Dendritic cell treated with granulocyte-macrophage colony-stimulating factor and Interleukin-4, amounts not matched to agents 40 ng/mL and 50 ng/mL, for 4 days (primary cell): ENCODE measurements at regions not wholly inside any gene's neighbourhood (a gene's known extent, or its start where the extent isn't known, plus 50 kb on each side); places are given as distances from the start of the nearest gene placed in this dataset.
"Not testable (repeated sequence)": the region's sequence is repeated elsewhere in the genome, so short reads cannot be mapped to it uniquely, and the experiment has no call there.

Source experiments
- H3K27ac Mint-ChIP-seq: one replicate; pipeline ENCODE4 v1.8.0; 2022; ENCODE audit warnings: mild to moderate bottlenecking, mixed read lengths
- H3K27me3 Mint-ChIP-seq: one replicate; pipeline ENCODE4 v1.8.0; 2022; ENCODE audit warnings: mild to moderate bottlenecking, mixed read lengths
- H3K36me3 Mint-ChIP-seq: one replicate; pipeline ENCODE4 v1.8.0; 2022; ENCODE audit warnings: low read depth, mixed read lengths
- H3K4me1 Mint-ChIP-seq: one replicate; pipeline ENCODE4 v1.8.0; 2022; ENCODE audit warnings: low read depth, mixed read lengths
- H3K4me3 Mint-ChIP-seq: one replicate; pipeline ENCODE4 v1.8.0; 2022; ENCODE audit warnings: mild to moderate bottlenecking, moderate library complexity, mixed read lengths
- H3K9me3 Mint-ChIP-seq: one replicate; pipeline ENCODE4 v1.8.0; 2022; ENCODE audit warnings: mixed read lengths
- intact Hi-C: fragments of 100-400 bp; cut with micrococcal nuclease; formaldehyde crosslinking; loops from one replicate; pipeline ENCODE4 v1.15.0; 2022

DNA sequence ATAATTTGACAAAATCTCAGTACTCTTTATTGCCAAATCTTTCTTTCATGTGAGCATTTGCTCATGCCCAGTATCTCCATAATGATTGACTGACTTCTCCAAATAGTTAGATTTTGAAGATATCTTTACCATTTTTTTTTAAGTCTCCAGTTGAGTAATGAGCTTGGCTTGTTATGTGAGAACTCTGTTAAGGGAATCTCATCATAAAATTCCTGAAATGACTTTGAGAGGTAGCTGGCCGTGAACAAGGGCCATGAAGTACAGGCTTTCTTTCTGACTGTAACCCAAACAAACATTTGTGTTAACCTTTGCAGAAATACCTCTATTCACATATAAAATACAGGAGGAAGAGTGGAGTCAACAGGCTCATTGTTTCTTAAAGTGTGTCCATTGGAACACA, 449.7 kb downstream of the IRS2 start:
- Mint-ChIP-seq H3K36me3 (no peaks in the 10 kb centered on the region), H3K4me3 (no peak overlapping the region), H3K4me1 (no peaks in the 10 kb centered on the region), H3K27me3 (peaks cover 8% of the 10 kb centered on the region), H3K27ac (no peak overlapping the region), H3K9me3 (no peaks in the 10 kb centered on the region)
- intact Hi-C loops: no loop called here

DNA sequence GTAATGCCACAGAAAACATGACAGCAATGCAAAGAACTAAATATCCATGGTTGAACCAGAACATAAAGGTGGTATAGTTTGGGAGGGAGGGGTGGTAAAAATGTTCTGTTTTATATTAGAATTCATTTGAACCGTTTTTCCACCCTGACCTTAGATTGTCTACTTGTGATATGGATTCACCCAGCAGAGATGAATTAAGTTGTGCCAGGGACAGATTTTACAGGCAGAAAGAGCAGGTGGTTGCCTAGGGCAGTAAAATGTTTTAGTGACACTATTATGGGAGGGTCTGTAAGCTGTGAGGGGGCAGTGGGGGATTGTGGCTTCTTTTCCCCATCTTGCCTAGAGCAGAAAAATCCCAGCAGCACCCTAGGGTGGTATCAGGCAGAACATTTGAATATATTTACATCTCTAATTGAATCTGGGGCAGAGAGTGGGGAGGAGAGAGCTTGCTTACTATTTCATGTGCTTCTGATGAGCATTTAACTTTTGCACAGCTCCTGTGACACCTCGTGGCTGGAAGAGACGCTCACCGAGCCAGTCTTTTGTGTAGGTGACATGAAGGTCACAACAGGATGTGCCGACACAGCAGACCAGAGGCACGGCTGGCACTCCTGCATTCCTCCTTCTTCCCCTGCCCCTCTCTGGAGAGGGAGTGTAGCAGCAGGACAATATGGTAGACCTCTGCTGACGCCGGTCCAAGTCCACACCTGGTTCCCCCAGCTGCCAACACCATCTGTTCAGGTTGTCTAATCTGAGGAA, 452.3 kb downstream of the IRS2 start:
- H3K4me3 Mint-ChIP-seq: no peak overlapping the region
- peaks cover 6% of the 10 kb centered on the region for H3K27me3 Mint-ChIP-seq
- intact Hi-C loops: no loop called here

DNA sequence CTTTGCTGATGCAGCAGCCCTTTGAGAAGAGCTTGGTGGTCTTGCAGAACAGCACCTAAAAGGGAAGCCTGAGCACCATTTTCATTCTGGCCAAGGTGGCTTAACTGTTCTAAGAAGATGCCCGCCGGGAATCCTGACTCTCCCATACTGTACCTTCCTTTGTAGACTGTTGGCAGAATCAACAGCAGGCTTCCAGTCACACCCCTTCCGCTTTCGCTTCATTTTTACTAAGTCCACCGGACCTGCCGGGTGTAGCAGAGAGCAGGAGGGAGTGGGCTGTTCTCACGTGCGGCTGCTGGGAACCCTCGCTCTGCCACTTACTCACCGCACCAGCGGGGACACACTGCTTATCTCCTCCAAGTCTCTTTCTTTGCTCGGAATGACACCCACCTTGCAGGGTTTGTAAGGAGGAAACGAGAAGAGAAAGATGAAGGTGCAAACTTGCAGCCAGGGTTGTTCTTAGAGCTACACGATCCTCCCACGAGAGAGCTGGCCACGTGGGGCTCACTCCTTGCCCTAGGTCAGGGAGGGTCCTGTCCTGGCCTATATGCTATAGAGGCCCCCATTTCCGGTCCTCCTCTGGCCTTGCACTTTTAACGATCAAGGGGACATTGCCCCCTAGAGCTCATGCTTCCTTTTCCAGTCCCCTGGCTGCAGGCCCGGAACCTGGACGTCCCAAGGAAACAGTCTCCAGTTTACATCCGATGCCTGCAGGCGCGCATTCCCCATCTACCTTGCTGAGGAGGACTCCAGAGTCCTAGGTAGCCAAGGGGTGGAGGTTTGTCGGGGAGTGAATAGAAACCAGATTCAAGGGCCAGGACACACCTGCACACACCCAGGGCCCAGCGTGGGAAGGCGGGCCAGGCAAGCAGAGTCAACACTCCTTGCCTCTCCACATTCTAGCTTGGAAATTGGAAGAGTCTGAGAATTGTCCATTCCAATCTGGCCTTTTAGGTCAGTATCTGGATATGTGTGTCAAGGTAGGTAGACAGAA, 453.6 kb downstream of the IRS2 start:
- no peak overlapping the region for H3K4me3 Mint-ChIP-seq
- H3K36me3 Mint-ChIP-seq: no peaks in the 10 kb centered on the region
- H3K9me3 Mint-ChIP-seq: no peaks in the 10 kb centered on the region
- no peak overlapping the region for H3K27ac Mint-ChIP-seq
- peaks cover 4% of the 10 kb centered on the region for H3K27me3 Mint-ChIP-seq
- H3K4me1 Mint-ChIP-seq: no peaks in the 10 kb centered on the region
- intact Hi-C loops: no loop called here

More for the DNA sequence above, 452.3 kb downstream of the IRS2 start:
- H3K27ac Mint-ChIP-seq: no peak overlapping the region
- H3K4me1 Mint-ChIP-seq: no peaks in the 10 kb centered on the region
- no peaks in the 10 kb centered on the region for H3K9me3 Mint-ChIP-seq
- no peaks in the 10 kb centered on the region for H3K36me3 Mint-ChIP-seq

DNA sequence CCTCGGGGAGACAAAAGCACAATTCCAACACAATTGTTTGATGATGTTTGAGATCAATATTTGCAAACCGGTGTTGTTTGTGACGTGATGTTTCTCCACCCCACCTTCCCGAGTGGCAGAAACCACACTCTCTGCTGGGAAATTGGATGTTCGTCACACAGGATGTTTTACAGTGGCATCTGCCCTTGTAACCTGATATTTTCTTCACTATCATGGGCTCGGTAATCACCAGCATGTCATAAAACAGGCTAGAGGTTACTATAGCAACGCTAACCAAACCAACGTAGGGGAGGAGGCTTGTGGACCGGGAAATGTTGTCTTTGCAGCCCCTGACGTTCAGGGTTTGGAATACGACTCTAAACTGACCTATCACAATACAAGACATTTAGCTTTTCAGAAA, 454.5 kb downstream of the IRS2 start:
- H3K36me3 Mint-ChIP-seq: no peaks in the 10 kb centered on the region
- H3K27me3 Mint-ChIP-seq: peaks cover 4% of the 10 kb centered on the region
- intact Hi-C loops: no loop called here
- no peaks in the 10 kb centered on the region for H3K9me3 Mint-ChIP-seq
- no peak overlapping the region for H3K27ac Mint-ChIP-seq
- no peak overlapping the region for H3K4me3 Mint-ChIP-seq
- H3K4me1 Mint-ChIP-seq: no peaks in the 10 kb centered on the region

DNA sequence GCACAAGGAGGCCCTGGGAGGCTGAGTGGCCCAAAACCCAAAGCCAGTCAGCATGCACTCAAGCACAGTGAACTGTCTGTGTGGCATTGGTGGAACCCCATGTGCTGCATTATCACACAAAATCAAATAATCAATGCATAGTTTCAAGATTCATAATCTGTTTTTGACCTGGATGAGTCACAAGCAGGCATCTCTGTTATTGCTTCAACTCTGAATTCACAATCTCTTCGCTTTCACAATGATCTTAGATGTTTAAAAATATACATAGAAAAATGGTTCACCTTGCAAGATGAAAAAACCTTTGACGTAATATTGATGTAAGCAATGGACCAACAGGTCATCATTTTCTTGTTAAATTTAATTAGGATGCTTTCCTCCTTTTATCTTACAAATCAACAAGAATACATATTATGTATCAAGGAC, 455.4 kb downstream of the IRS2 start:
- Mint-ChIP-seq H3K9me3 (no peaks in the 10 kb centered on the region), H3K27ac (no peak overlapping the region), H3K4me3 (no peak overlapping the region), H3K4me1 (no peaks in the 10 kb centered on the region), H3K36me3 (no peaks in the 10 kb centered on the region), H3K27me3 (peaks cover 4% of the 10 kb centered on the region)
- intact Hi-C loops: no loop called here

DNA sequence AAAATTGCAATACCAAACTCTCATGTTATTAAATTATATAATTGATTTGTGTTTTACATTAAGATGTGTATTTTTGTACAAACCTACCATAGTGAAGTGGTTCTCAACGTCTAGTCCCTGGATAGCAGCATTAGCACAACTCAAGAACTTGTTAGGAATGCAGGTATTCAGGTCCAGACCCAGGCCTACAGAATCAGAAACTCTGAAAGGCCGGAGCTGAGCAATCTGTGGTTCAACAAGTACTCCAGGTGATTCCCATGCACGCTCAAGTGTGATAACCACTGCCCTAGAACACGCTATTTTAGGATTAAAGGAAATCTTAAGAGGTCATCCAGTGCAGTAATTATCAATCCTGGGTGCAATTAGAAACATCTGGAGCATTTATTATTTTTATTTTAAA, 456.3 kb downstream of the IRS2 start:
- Mint-ChIP-seq H3K4me3 (no peak overlapping the region), H3K27me3 (peaks cover 4% of the 10 kb centered on the region), H3K27ac (no peak overlapping the region), H3K9me3 (no peaks in the 10 kb centered on the region), H3K4me1 (no peaks in the 10 kb centered on the region), H3K36me3 (no peaks in the 10 kb centered on the region)
- intact Hi-C loops: no loop called here

DNA sequence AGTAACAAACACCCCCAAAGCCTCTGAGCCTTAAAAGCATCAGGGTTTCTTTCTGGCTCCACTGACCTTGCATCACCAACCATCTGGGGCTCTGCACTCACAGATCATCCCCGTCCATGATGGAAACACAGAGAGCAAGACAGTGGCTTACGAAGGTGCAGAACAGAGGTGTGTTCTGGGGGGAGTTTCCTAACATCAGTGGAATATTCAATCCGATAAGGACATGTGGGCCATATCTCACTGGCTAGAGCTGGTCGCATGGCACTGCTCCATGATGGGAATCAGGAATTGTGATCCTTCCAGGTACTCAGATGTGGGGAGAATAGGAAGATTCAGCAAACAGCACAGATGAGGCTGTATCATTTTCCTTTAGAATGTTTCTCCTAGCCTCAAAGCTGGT, 457.2 kb downstream of the IRS2 start:
- no peaks in the 10 kb centered on the region for H3K9me3 Mint-ChIP-seq
- intact Hi-C loops: no loop called here
- H3K27me3 Mint-ChIP-seq: peaks cover 4% of the 10 kb centered on the region
- H3K4me3 Mint-ChIP-seq: no peak overlapping the region
- H3K4me1 Mint-ChIP-seq: no peaks in the 10 kb centered on the region
- H3K36me3 Mint-ChIP-seq: no peaks in the 10 kb centered on the region
- no peak overlapping the region for H3K27ac Mint-ChIP-seq

DNA sequence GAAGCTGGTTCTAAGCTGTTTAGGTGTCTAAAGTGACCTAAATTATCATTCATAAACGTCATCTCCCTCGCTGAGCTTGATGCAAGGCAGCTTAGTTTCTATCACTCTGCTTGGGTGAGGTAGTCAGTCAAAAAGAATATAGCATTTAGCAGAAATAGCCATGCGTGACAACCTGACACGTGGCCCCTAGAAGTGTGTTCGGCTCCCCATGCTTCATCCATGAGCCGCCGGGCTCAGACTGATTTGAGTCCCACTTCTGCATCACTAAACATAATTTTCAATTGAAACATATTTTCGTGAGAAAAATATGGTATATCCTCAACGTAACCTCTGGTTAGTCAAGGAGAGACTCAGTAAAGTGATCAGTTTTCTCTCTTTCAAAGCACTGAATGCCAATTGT, 459.8 kb downstream of the IRS2 start:
- peaks cover 1% of the 10 kb centered on the region for H3K27me3 Mint-ChIP-seq
- no peaks in the 10 kb centered on the region for H3K36me3 Mint-ChIP-seq
- no peak overlapping the region for H3K27ac Mint-ChIP-seq
- no peaks in the 10 kb centered on the region for H3K9me3 Mint-ChIP-seq
- intact Hi-C loops: no loop called here
- H3K4me3 Mint-ChIP-seq: no peak overlapping the region
- H3K4me1 Mint-ChIP-seq: no peaks in the 10 kb centered on the region

DNA sequence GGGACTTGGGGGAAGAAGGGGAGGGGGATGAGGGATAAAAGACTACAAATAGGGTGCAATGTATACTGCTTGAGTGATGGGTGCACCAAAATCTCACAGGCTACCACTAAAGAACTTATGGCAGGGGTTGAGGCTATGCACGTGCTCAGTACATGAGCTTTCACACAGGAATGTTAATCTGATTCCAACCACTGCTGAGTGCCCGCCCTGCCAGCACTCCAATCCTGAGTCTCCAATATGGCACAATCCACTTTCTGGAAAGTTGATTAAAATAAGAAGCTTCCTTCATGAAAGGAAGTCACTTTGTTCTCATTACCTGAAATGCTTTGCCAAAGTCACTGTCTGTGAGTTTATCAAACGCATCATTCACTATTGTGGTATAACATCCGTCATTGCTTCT, 463.0 kb downstream of the IRS2 start:
- Mint-ChIP-seq H3K27ac (no peak overlapping the region), H3K4me3 (no peak overlapping the region), H3K36me3 (no peaks in the 10 kb centered on the region), H3K4me1 (no peaks in the 10 kb centered on the region), H3K27me3 (peaks cover 1% of the 10 kb centered on the region), H3K9me3 (peaks cover 20% of the 10 kb centered on the region)
- intact Hi-C loops: no loop called here

DNA sequence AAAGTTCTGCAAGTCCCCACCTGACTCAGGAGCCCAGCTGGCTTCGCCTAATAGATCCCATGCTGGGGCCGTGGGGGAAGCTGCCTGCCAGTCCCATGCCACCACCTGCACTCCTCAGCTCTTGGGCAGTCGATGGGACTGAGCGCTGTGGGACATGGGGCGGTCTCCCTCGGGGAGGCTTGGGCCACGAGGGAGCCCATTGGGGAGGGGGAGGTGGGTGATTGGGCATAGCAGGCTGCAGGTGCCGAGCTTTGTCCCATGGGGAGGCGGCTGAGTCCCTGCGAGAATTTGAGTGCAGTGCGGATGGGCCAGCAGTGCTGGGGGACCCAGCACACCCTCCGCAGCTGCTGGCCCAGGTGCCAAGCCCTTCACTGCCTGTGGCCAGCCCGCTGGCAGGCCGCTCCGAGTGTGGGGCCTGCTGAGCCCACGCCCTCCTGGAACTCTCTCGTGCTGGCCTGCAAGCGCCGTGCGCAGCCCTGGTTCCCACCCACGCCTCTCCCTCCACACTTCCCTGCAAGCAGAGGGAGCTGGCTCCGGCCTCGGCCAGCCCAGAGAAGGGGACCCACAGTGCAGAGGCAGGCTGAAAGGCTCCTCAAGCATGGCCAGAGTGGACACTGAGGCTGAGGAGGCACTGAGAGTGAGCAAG, 467.3 kb downstream of the IRS2 start:
- no peaks in the 10 kb centered on the region for H3K4me1 Mint-ChIP-seq
- no peak overlapping the region for H3K27ac Mint-ChIP-seq
- no peaks in the 10 kb centered on the region for H3K36me3 Mint-ChIP-seq
- peaks cover 25% of the 10 kb centered on the region for H3K9me3 Mint-ChIP-seq
- no peak overlapping the region for H3K4me3 Mint-ChIP-seq
- intact Hi-C loops: no loop called here
- H3K27me3 Mint-ChIP-seq: peaks cover 1% of the 10 kb centered on the region

DNA sequence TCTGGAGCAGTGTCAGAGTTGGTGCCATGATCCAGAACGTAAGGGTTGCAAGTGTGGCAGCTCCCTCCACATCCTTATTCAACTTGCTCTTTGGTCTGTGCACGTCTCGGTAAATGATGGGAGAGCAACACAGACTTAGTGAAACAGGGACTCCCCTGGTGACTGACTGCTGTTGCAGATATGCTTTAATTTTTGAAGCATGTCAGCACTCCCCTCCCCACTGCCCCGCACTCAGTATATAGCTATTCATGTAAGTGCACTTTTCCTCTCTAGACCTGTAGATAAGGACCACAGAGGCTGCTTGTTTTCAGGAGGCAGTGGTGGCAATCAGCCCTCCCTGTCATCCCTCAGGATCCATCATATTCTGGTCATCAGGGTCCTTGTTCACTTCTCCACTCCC, 470.9 kb downstream of the IRS2 start:
- intact Hi-C loops: no loop called here
- Mint-ChIP-seq H3K27ac (no peak overlapping the region), H3K4me1 (no peaks in the 10 kb centered on the region), H3K36me3 (no peaks in the 10 kb centered on the region), H3K4me3 (no peak overlapping the region), H3K27me3 (peaks cover 1% of the 10 kb centered on the region), H3K9me3 (peaks cover 25% of the 10 kb centered on the region)

DNA sequence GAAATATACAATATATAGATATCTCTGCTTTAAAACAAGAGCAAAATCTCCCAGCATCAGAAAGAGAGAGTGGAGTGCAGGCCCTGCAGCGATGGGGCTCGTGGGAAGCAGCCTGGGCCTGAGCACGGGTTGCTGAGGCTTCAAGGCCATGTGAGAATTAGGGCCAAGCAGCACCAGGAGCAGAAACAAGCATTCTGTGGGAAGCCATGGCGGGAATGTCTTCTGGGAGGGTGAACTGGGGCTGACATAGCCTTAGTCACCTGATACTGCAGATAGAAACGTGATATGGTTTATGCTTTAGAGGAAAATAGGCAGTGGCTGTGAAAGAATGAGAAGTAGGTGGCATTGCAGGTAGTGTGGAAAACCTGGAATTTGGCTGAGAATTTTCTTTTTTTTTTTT, 472.3 kb downstream of the IRS2 start:
- Mint-ChIP-seq H3K27ac (no peak overlapping the region), H3K4me1 (no peaks in the 10 kb centered on the region), H3K27me3 (peaks cover 1% of the 10 kb centered on the region), H3K4me3 (no peak overlapping the region), H3K9me3 (peaks cover 12% of the 10 kb centered on the region), H3K36me3 (no peaks in the 10 kb centered on the region)
- intact Hi-C loops: no loop called here

DNA sequence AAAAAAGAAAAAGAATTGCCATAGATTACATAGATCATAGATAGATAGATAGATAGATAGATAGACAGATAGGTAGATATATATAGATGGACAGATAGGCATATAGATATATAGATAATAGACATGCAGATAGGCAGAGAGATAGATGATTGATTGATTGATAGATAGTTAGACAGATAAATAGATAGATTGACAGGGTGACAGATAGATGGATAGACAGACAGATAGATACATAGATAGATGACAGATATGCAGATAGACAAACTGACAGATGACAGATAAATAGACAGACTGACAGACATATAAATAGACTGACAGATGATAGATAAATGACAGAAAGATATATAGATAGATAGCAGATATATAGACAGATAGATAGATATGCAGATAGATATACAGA, 474.0 kb downstream of the IRS2 start:
- Mint-ChIP-seq H3K36me3 (no peaks in the 10 kb centered on the region), H3K4me1 (no peaks in the 10 kb centered on the region), H3K4me3 (no peak overlapping the region), H3K27me3 (peaks cover 1% of the 10 kb centered on the region), H3K9me3 (no peaks in the 10 kb centered on the region), H3K27ac (no peak overlapping the region)
- intact Hi-C loops: no loop called here

DNA sequence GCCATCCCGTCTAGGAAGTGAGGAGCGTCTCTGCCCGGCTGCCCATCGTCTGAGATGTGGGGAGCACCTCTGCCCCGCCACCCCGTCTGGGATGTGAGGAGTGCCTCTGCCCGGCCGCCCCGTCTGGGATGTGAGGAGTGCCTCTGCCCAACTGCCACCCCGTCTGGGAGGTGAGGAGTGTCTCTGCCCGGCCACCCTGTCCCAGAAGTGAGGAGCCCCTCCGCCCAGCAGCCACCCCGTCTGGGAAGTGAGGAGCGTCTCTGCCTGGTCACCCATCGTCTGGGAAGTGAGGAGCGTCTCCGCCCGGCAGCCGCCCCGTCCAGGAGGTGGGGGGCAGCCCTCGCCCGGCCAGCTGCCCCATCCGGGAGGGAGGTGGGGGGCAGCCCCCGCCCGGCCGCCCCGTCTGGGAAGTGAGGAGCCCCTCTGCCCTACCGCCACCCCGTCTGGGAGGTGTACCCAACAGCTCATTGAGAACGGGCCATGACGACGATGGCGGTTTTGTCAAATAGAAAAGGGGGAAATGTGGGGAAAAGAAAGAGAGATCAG, 474.9 kb downstream of the IRS2 start:
- H3K36me3 Mint-ChIP-seq, H3K4me3 Mint-ChIP-seq, H3K9me3 Mint-ChIP-seq, H3K27ac Mint-ChIP-seq, H3K27me3 Mint-ChIP-seq, intact Hi-C loops, H3K4me1 Mint-ChIP-seq: not testable (repeated sequence)
